H1 (cell line): ENCODE measurements at regions not wholly inside any gene's neighbourhood (a gene's known extent, or its start where the extent isn't known, plus 50 kb on each side); places are given as distances from the start of the nearest gene placed in this dataset.

Source experiments
- CTCF ChIA-PET: fragments of 300-600 bp; sonication (Branson Sonifier 250); formaldehyde crosslinking; loops from one replicate; lab custom pipeline; 2021; ENCODE audit not compliant: partially characterized antibody; lab: Charles Lee
- POLR2A ChIA-PET: fragments of 300-600 bp; sonication (Branson Sonifier 250); formaldehyde crosslinking; loops from one replicate; lab custom pipeline; 2021; ENCODE audit warnings: inconsistent platforms; ENCODE audit not compliant: partially characterized antibody; lab: Charles Lee
- DNase-seq, 2 experiments: peaks; one replicate each; pipeline versions ENCODE4 v3.0.0 to v3.0.0-alpha.2; 2010 to 2022; ENCODE audit warnings: low spot score in 2 of 2, low read depth in 1 of 2, mixed read lengths in 1 of 2
- FAIRE-seq: peaks from 2 replicates; lab custom pipeline; 2011; peaks lifted over from hg19 to GRCh38; lab: Jason Lieb, UNC
- H2AFZ ChIP-seq: 2 replicates; pipeline ENCODE4 v1.8.1; 2012; ENCODE audit warnings: low read length, inconsistent platforms
- H2AK5ac ChIP-seq: 2 replicates; pipeline ENCODE4 v1.6.1; 2013; ENCODE audit warnings: low read depth, low read length
- H2BK120ac ChIP-seq: replicated peaks from 2 replicates; pipeline ENCODE3; 2013; ENCODE audit warnings: low read depth, low read length, inconsistent platforms
- H2BK12ac ChIP-seq: 2 replicates; pipeline ENCODE4 v1.6.1; 2013; ENCODE audit warnings: low read depth, low read length
- H2BK15ac ChIP-seq: 2 replicates; pipeline ENCODE4 v1.6.1; 2013; ENCODE audit warnings: low read length
- H2BK20ac ChIP-seq: 2 replicates; pipeline ENCODE4 v1.6.1; 2013; ENCODE audit warnings: low read length
- H2BK5ac ChIP-seq: 2 replicates; pipeline ENCODE4 v1.6.1; 2013; ENCODE audit warnings: low read depth, low read length
- H3K14ac ChIP-seq: 2 replicates; pipeline ENCODE4 v1.6.1; 2013; ENCODE audit warnings: inconsistent platforms; ENCODE audit not compliant: insufficient read length
- H3K18ac ChIP-seq: 2 replicates; pipeline ENCODE4 v1.6.1; 2013; ENCODE audit warnings: low read length; ENCODE audit errors: extremely low read depth
- H3K23ac ChIP-seq: 2 replicates; pipeline ENCODE4 v1.6.1; 2013; ENCODE audit warnings: inconsistent platforms; ENCODE audit not compliant: insufficient read length
- H3K23me2 ChIP-seq: 2 replicates; pipeline ENCODE4 v1.6.1; 2013; ENCODE audit warnings: low read depth, low read length
- H3K27ac ChIP-seq: 2 replicates; pipeline ENCODE4 v1.6.1; 2011; ENCODE audit warnings: low read depth, low read length, inconsistent platforms
- H3K27me3 ChIP-seq, 4 experiments: replicated peaks in 1 of 4; 1 replicate in 1 of 4; 2 replicates in 3 of 4; pipeline versions ENCODE4 v1.6.1 to v1.8.1; 2011 to 2013; ENCODE audit warnings: low read length in 3 of 4, mild to moderate bottlenecking in 3 of 4, inconsistent platforms in 2 of 4, mixed read lengths in 2 of 4, moderate library complexity in 1 of 4; ENCODE audit not compliant: control insufficient read depth in 3 of 4, insufficient read depth in 3 of 4; ENCODE audit errors: extremely low read depth in 1 of 4
- H3K36me3 ChIP-seq, 4 experiments: 2 replicates each; pipeline versions ENCODE4 v1.6.1 to v1.8.1; 2011 to 2013; ENCODE audit warnings: mild to moderate bottlenecking in 4 of 4, low read length in 3 of 4, moderate library complexity in 2 of 4, control low read depth in 1 of 4, inconsistent platforms in 1 of 4; ENCODE audit not compliant: insufficient read depth in 4 of 4, control insufficient read depth in 2 of 4
- H3K4ac ChIP-seq: replicated peaks from 2 replicates; pipeline ENCODE3; 2013; ENCODE audit warnings: low read length, low read depth, mixed read lengths, inconsistent platforms; ENCODE audit not compliant: insufficient read length
- H3K4me1 ChIP-seq, 4 experiments: replicated peaks in 1 of 4; 1 replicate in 1 of 4; 2 replicates in 3 of 4; pipeline versions ENCODE4 v1.6.1 to v1.8.1; 2011 to 2013; ENCODE audit warnings: low read length in 3 of 4, inconsistent platforms in 2 of 4, mixed read lengths in 1 of 4; ENCODE audit not compliant: insufficient read depth in 4 of 4, control insufficient read depth in 3 of 4
- H3K4me2 ChIP-seq, 2 experiments: 2 replicates each; pipeline versions ENCODE4 v1.6.1 to v1.8.1; 2011 to 2013; ENCODE audit warnings: low read depth in 2 of 2, low read length in 2 of 2, control low read depth in 1 of 2, inconsistent platforms in 1 of 2, mild to moderate bottlenecking in 1 of 2; ENCODE audit not compliant: insufficient read depth in 1 of 2
- H3K4me3 ChIP-seq, 4 experiments: fragments of 200-600, 300-600 bp in 1 of 4; sonication (generic), shearing (Covaris generic), sonication (Bioruptor Twin) in 1 of 4; 2 replicates each; pipeline versions ENCODE4 v1.5.1 to v1.8.1; 2011 to 2016; ENCODE audit warnings: low read length in 4 of 4, low read depth in 3 of 4, control low read depth in 2 of 4, inconsistent platforms in 2 of 4, mild to moderate bottlenecking in 2 of 4, mixed read lengths in 1 of 4, moderate library complexity in 1 of 4; ENCODE audit not compliant: insufficient read depth in 2 of 4; ENCODE audit errors: extremely low read depth in 1 of 4
- H3K56ac ChIP-seq: replicated peaks from 2 replicates; pipeline ENCODE3; 2013; ENCODE audit warnings: low read depth, mild to moderate bottlenecking, mixed read lengths, low read length, inconsistent platforms; ENCODE audit not compliant: insufficient read length
- H3K79me1 ChIP-seq: 2 replicates; pipeline ENCODE4 v1.6.1; 2013; ENCODE audit warnings: low read depth, low read length, control low read depth
- H3K79me2 ChIP-seq, 2 experiments: 2 replicates each; pipeline versions ENCODE4 v1.6.1 to v1.8.1; 2012 to 2013; ENCODE audit warnings: low read length in 2 of 2, mild to moderate bottlenecking in 2 of 2, inconsistent platforms in 1 of 2; ENCODE audit not compliant: insufficient read depth in 2 of 2, control insufficient read depth in 1 of 2
- H3K9ac ChIP-seq, 4 experiments: replicated peaks in 1 of 4; 1 replicate in 1 of 4; 2 replicates in 3 of 4; pipeline versions ENCODE4 v1.6.1 to v1.8.1; 2011 to 2013; ENCODE audit warnings: low read depth in 3 of 4, low read length in 3 of 4, control low read depth in 2 of 4, mild to moderate bottlenecking in 2 of 4, moderate library complexity in 2 of 4, inconsistent platforms in 1 of 4; ENCODE audit errors: extremely low read depth in 1 of 4
- H3K9me3 ChIP-seq, 2 experiments: 2 replicates each; pipeline versions ENCODE4 v1.6.1 to v1.8.1; 2012 to 2013; ENCODE audit warnings: mild to moderate bottlenecking in 2 of 2, moderate library complexity in 2 of 2, control low read depth in 1 of 2, inconsistent platforms in 1 of 2, low read depth in 1 of 2, low read length in 1 of 2, mixed read lengths in 1 of 2; ENCODE audit not compliant: insufficient read depth in 2 of 2
- H4K20me1 ChIP-seq, 2 experiments: replicated peaks in 1 of 2; 2 replicates each; pipeline versions ENCODE3 to v1.8.1; 2011 to 2013; ENCODE audit warnings: inconsistent platforms in 2 of 2, low read length in 2 of 2, mild to moderate bottlenecking in 1 of 2; ENCODE audit not compliant: insufficient read depth in 2 of 2, control insufficient read depth in 1 of 2
- H4K5ac ChIP-seq: 2 replicates; pipeline ENCODE4 v1.6.1; 2013; ENCODE audit warnings: low read length, low read depth, mixed read lengths, inconsistent platforms; ENCODE audit not compliant: insufficient read length
- H4K8ac ChIP-seq: 2 replicates; pipeline ENCODE4 v1.8.0; 2013; ENCODE audit warnings: mild to moderate bottlenecking, moderate library complexity, low read length, inconsistent platforms; ENCODE audit not compliant: insufficient read depth; ENCODE audit errors: extremely low read depth
- H4K91ac ChIP-seq: replicated peaks from 2 replicates; pipeline ENCODE3; 2013; ENCODE audit warnings: low read length, mixed read lengths, inconsistent platforms; ENCODE audit not compliant: insufficient read length
- CEBPB ChIP-seq: IDR thresholded peaks from 2 replicates; pipeline ENCODE4 v1.6.1; 2012; ENCODE audit warnings: low read depth, low read length
- EZH2 ChIP-seq: fragments of 200-600 bp; sonication (generic); IDR thresholded peaks from 2 replicates; pipeline ENCODE4 v1.7.1; 2012; ENCODE audit warnings: low read depth, mild to moderate bottlenecking, moderate library complexity, low read length, inconsistent platforms; ENCODE audit not compliant: severe bottlenecking
- GTF2F1 ChIP-seq: IDR thresholded peaks from 2 replicates; pipeline ENCODE4 v1.6.1; 2012; ENCODE audit warnings: low read depth, low read length, improper control_type of control experiment, borderline replicate concordance
- NRF1 ChIP-seq: IDR thresholded peaks from 2 replicates; pipeline ENCODE4 v1.6.1; 2011; ENCODE audit warnings: mild to moderate bottlenecking, low read depth, low read length, improper control_type of control experiment
- RAD21 ChIP-seq, 2 experiments: IDR thresholded peaks in 1 of 2; conservative IDR thresholded peaks in 1 of 2; 2 replicates each; pipeline ENCODE4 v1.6.1; 2011; ENCODE audit warnings: low read depth in 2 of 2, low read length in 2 of 2, improper control_type of control experiment in 1 of 2, inconsistent platforms in 1 of 2, mild to moderate bottlenecking in 1 of 2, moderate library complexity in 1 of 2
- SIRT6 ChIP-seq: IDR thresholded peaks from one replicate; pipeline ENCODE4 v1.7.1; 2012; ENCODE audit warnings: low read length, inconsistent platforms
- SP4 ChIP-seq: IDR thresholded peaks from 2 replicates; pipeline ENCODE4 v1.6.1; 2012; ENCODE audit warnings: low read length, inconsistent platforms
- SRF ChIP-seq: IDR thresholded peaks from 2 replicates; pipeline ENCODE4 v1.6.1; 2011; ENCODE audit warnings: mild to moderate bottlenecking, low read depth, low read length, moderate library complexity
- TAF1 ChIP-seq: IDR thresholded peaks from 2 replicates; pipeline ENCODE4 v1.6.1; 2011; ENCODE audit warnings: mild to moderate bottlenecking, low read depth, low read length
- TAF7 ChIP-seq: optimal IDR thresholded peaks from 2 replicates; pipeline ENCODE3; 2011; ENCODE audit warnings: low read depth, mild to moderate bottlenecking, inconsistent platforms, low read length, moderate library complexity, borderline replicate concordance
- YY1 ChIP-seq: IDR thresholded peaks from 2 replicates; pipeline ENCODE4 v1.6.1; 2011; ENCODE audit warnings: low read depth, mild to moderate bottlenecking, low read length

DNA sequence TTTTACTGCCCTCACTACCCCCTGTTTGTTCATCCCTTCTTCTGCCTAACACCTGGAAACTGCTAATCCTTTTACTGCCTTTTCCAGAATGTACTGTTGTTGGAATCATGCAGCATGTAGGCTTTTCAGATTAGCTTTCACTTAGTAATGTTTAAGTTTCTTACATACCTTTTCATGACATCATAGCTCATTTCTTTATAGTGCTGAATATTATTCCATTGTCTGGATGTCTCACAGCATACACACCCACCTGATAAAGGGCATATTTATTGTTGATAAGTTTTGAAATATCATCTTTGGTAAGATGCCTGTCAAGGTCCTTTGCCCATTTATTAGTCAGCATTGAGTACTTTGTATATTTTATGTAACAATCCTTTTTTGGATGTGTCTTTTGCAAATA lies 588.2 kb upstream of the NRSN1 start:
- DNase-seq (no peak), FAIRE-seq (no peak)
- CTCF ChIA-PET, result no interaction called here
- POLR2A ChIA-PET, result no interaction called here
- Histone ChIP-seq H3K23ac (no peak overlapping the region), H3K79me1 (no peaks in the 10 kb centered on the region), H3K4me3 (no peak overlapping the region), H3K27ac (no peak overlapping the region), H3K9me3 (no peaks in the 10 kb centered on the region), H3K79me2 (no peaks in the 10 kb centered on the region), H2BK12ac (no peak overlapping the region), H2BK20ac (no peak overlapping the region), H4K91ac (no peak overlapping the region), H3K56ac (no peak overlapping the region), H2BK5ac (no peak overlapping the region), H2BK15ac (no peak overlapping the region), H3K4ac (no peak overlapping the region), H2BK120ac (no peak overlapping the region), H3K9ac (no peak overlapping the region), H4K8ac (no peak overlapping the region), H2AFZ (no peak overlapping the region), H3K4me1 (no peaks in the 10 kb centered on the region), H3K14ac (no peak overlapping the region), H3K18ac (no peak overlapping the region), H2AK5ac (no peak overlapping the region), H3K36me3 (no peaks in the 10 kb centered on the region), H3K23me2 (no peaks in the 10 kb centered on the region), H3K4me2 (no peak overlapping the region), H4K5ac (no peak overlapping the region), H4K20me1 (no peaks in the 10 kb centered on the region), H3K27me3 (no peaks in the 10 kb centered on the region)
- TF ChIP-seq NRF1 (no peak), SRF (no peak), RAD21 (IDR thresholded peaks at IDR 0.05 in 1 of 2, conservative IDR thresholded peaks at IDR 0.05 in 1 of 2; ENCODE audit: low read depth in 2 of 2, low read length in 2 of 2) (no peak), SIRT6 (no peak), EZH2 (no peak), TAF1 (no peak), CEBPB (no peak), SP4 (no peak), YY1 (no peak), TAF7 (no peak), GTF2F1 (no peak)
